ENCODE measurements at regions not wholly inside any gene's neighbourhood (a gene's known extent, or its start where the extent isn't known, plus 50 kb on each side); places are given as distances from the start of the nearest gene placed in this dataset.

- TF ChIP-seq CTCF (IDR thresholded peaks at IDR 0.05) (no peak), POLR2A (IDR thresholded peaks at IDR 0.05; ENCODE audit: low read depth) (no peak), POLR2AphosphoS5 (IDR thresholded peaks at IDR 0.05) (no peak), EP300 (IDR thresholded peaks at IDR 0.05) (no peak)
These were observed 514.6 kb upstream of the CNTN3 start for GRCh38 chr3:75129101-75129500.

Data from esophagus muscularis mucosa (tissue), 4 donors.